ENCODE measurements at regions not wholly inside any gene's neighbourhood (a gene's known extent, or its start where the extent isn't known, plus 50 kb on each side); places are given as distances from the start of the nearest gene placed in this dataset.

DNA sequence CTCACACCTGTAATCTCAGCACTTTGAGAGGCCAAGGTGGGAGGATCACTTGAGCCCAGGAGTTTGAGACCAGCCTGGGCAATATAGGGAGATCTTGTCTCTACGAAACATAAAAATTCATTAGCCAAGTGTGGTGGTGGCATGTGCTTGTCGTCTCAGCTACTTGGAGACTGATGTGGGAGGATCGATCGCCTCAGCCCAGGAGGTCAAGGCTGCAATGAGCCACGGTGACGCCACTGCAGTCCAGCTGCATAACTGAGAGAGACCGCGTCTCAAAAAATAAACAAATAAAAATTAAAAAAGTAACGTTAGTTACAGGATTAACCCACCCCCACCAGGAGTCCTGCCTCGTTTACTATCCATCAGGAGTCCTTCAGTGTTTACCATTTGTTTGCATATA, 345.1 kb downstream of the BTBD3 start:
- no peak for TF ChIP-seq POLR2A (IDR thresholded peaks at IDR 0.05; ENCODE audit: low read depth, low read length)
- TF ChIP-seq, protein P1, sequence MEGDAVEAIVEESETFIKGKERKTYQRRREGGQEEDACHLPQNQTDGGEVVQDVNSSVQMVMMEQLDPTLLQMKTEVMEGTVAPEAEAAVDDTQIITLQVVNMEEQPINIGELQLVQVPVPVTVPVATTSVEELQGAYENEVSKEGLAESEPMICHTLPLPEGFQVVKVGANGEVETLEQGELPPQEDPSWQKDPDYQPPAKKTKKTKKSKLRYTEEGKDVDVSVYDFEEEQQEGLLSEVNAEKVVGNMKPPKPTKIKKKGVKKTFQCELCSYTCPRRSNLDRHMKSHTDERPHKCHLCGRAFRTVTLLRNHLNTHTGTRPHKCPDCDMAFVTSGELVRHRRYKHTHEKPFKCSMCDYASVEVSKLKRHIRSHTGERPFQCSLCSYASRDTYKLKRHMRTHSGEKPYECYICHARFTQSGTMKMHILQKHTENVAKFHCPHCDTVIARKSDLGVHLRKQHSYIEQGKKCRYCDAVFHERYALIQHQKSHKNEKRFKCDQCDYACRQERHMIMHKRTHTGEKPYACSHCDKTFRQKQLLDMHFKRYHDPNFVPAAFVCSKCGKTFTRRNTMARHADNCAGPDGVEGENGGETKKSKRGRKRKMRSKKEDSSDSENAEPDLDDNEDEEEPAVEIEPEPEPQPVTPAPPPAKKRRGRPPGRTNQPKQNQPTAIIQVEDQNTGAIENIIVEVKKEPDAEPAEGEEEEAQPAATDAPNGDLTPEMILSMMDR (IDR thresholded peaks at IDR 0.05; ENCODE audit: extremely low read depth in 1 of 2, insufficient read depth in 1 of 2, low read depth in 1 of 2, low read length in 2 of 2) = no peak
- no peak for TF ChIP-seq MYC (IDR thresholded peaks at IDR 0.05; ENCODE audit: low read depth, low read length)
- TF ChIP-seq EZH2 (IDR thresholded peaks at IDR 0.05; ENCODE audit: borderline replicate concordance, low read depth, low read length, severe bottlenecking) = no peak
- TF ChIP-seq POLR2AphosphoS5 (IDR thresholded peaks at IDR 0.05; ENCODE audit: insufficient read depth, low read depth, low read length) = no peak
- no peak for TF ChIP-seq FOS (IDR thresholded peaks at IDR 0.05; ENCODE audit: borderline replicate concordance, insufficient read depth, low read length)
- TF ChIP-seq, protein P2, sequence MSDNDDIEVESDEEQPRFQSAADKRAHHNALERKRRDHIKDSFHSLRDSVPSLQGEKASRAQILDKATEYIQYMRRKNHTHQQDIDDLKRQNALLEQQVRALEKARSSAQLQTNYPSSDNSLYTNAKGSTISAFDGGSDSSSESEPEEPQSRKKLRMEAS (IDR thresholded peaks at IDR 0.05; ENCODE audit: insufficient read depth, insufficient read length) = no peak
- TF ChIP-seq GATA2 (IDR thresholded peaks at IDR 0.05; ENCODE audit: insufficient read depth, insufficient read length, low read depth, low read length) = no peak
- no peak for TF ChIP-seq JUN (IDR thresholded peaks at IDR 0.05; ENCODE audit: borderline replicate concordance, insufficient read depth, insufficient read length, low read depth)
